LNCaP clone FGC (cell line): ENCODE measurements at regions not wholly inside any gene's neighbourhood (a gene's known extent, or its start where the extent isn't known, plus 50 kb on each side); places are given as distances from the start of the nearest gene placed in this dataset.

Experiments
- DNase-seq: peaks from one replicate; pipeline ENCODE4 v3.0.0-alpha.2; 2011; ENCODE audit warnings: low read depth
- H3K4me3 ChIP-seq: 2 replicates; pipeline ENCODE4 v1.5.1; 2011; ENCODE audit warnings: mild to moderate bottlenecking, low read depth, low read length, control low read depth
- TF ChIP-seq, protein P1 (sequence below): IDR thresholded peaks from 2 replicates; pipeline ENCODE4 v1.5.1; 2012; ENCODE audit warnings: mild to moderate bottlenecking; ENCODE audit not compliant: control insufficient read depth, insufficient read depth; ENCODE audit errors: extremely low read depth

GRCh38 chr7:131800531-131800930, 244.1 kb upstream of the PODXL start:
- H3K4me3 ChIP-seq, result no peak overlapping the region
- DNase-seq, result no peak
- TF ChIP-seq, protein P1, sequence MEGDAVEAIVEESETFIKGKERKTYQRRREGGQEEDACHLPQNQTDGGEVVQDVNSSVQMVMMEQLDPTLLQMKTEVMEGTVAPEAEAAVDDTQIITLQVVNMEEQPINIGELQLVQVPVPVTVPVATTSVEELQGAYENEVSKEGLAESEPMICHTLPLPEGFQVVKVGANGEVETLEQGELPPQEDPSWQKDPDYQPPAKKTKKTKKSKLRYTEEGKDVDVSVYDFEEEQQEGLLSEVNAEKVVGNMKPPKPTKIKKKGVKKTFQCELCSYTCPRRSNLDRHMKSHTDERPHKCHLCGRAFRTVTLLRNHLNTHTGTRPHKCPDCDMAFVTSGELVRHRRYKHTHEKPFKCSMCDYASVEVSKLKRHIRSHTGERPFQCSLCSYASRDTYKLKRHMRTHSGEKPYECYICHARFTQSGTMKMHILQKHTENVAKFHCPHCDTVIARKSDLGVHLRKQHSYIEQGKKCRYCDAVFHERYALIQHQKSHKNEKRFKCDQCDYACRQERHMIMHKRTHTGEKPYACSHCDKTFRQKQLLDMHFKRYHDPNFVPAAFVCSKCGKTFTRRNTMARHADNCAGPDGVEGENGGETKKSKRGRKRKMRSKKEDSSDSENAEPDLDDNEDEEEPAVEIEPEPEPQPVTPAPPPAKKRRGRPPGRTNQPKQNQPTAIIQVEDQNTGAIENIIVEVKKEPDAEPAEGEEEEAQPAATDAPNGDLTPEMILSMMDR, result no peak

GRCh38 chr7:131800008-131800407, 243.6 kb upstream of the PODXL start:
- H3K4me3 ChIP-seq, result no peak overlapping the region
- TF ChIP-seq, protein P1, result no peak
- DNase-seq, result no peak

DNA sequence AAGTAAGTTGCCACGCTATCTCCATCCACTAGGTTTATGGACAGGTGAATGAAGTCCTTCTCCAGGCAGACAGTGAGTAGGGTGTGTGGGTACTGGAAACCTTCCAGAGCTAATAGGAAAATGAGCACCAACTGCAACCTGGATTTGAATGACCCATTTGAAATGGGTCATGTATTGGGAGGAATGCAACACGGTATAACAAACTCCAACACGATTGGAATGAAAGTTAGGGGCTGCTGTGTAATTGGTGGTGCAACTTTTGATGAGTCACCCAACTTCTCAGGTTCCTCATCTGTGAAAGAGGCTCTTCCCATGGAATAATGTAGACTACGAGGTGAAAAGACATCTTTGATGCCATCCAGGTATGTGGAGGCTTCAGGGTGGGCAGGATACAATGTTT, 241.4 kb upstream of the PODXL start:
- no peak for DNase-seq
- no peak overlapping the region for H3K4me3 ChIP-seq
- TF ChIP-seq, protein P1, result no peak

- DNase-seq, result no peak
- TF ChIP-seq, protein P1, result no peak
- no peak overlapping the region for H3K4me3 ChIP-seq
These were observed 239.0 kb upstream of the PODXL start for GRCh38 chr7:131795400-131795799.

DNA sequence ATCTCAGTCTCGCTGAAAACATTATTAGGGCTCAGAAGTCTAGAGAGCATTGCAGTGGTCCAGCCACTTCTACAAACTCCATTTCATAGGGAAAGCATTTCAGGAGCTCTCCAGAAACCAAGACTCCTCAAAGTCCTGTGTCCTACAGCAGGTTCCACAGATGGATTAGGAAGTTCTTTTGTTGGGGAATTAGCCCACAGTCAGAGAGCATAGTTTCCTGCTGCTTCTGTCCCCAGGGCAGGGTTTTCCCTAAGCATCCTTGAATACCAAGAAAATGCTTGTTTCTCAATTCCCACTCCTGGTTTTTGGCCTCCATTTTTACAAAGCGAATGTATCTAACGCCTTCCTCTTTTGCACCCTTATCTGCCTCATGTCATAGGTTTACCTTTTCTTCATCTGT, 235.9 kb upstream of the PODXL start:
- DNase-seq, result no peak
- H3K4me3 ChIP-seq, result no peak overlapping the region
- TF ChIP-seq, protein P1, result no peak

DNA sequence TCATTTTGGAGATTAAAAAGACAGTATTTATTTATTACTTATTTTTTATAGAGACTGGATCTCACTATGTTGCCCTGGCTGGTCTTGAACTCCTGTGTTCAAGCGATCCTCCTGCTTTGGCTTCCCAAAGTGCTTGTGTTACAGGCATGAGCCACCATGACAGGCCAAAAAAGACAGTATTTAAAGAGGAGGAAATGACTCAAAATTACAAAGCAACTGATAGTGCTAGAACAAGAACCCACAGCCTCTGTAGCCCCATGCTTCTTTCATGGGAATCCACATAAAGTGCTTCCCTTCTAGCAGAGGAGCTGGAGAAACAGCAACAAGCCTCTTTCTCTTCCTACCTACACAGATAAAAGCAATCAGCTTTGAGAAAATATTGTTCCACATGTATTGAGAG, 230.7 kb upstream of the PODXL start:
- TF ChIP-seq, protein P1, result no peak
- no peak for DNase-seq
- no peak overlapping the region for H3K4me3 ChIP-seq

GRCh38 chr7:131786204-131786603, 229.8 kb upstream of the PODXL start:
- no peak for DNase-seq
- no peak overlapping the region for H3K4me3 ChIP-seq
- TF ChIP-seq, protein P1, result no peak
